Erythroblast (primary cell): ENCODE measurements at regions not wholly inside any gene's neighbourhood (a gene's known extent, or its start where the extent isn't known, plus 50 kb on each side); places are given as distances from the start of the nearest gene placed in this dataset.
A peak's percentile ranks its signal among the peaks of the same experiment; 100 is the strongest.
"Not testable (repeated sequence)": the region's sequence is repeated elsewhere in the genome, so short reads cannot be mapped to it uniquely, and the experiment has no call there.

Source experiments
- DNase-seq, 2 experiments: peaks; one replicate each; lab custom pipeline; 2025; lab: John Stamatoyannopoulos, UW
- GATA1 ChIP-seq: IDR thresholded peaks from 2 replicates; pipeline ENCODE4 v1.6.1; 2011; ENCODE audit warnings: low read depth, mild to moderate bottlenecking, control low read depth, low read length, moderate library complexity
- POLR2A ChIP-seq: IDR thresholded peaks from 2 replicates; pipeline ENCODE4 v1.6.1; 2011; ENCODE audit warnings: mild to moderate bottlenecking, low read length

DNA sequence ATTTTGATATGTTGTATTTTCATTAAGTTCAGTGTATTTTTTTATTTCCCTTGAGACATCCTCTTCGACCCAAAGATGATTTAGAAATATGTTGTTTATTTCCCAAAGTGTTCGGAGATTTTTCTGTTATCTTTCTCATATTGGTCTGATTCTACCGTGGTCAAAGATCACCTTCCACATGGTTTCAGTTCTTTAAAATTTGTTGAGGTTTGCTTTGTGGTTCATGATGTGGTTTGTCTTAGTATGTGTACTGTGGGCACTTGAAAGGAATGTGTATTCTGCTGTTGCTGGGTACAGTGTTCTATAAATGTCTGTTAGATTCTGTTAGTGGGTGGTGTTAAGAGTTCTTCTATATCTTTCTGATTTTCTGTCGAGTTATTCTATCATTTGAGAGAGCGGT is 103.4 kb upstream of the FHIT start:
- TF ChIP-seq GATA1 (no peak), POLR2A (no peak)
- DNase-seq = no peak

- no peak for DNase-seq
- TF ChIP-seq POLR2A (no peak), GATA1 (no peak)
Measured at GRCh38 chr3:61356685-61357084, 105.4 kb upstream of the FHIT start.

DNA sequence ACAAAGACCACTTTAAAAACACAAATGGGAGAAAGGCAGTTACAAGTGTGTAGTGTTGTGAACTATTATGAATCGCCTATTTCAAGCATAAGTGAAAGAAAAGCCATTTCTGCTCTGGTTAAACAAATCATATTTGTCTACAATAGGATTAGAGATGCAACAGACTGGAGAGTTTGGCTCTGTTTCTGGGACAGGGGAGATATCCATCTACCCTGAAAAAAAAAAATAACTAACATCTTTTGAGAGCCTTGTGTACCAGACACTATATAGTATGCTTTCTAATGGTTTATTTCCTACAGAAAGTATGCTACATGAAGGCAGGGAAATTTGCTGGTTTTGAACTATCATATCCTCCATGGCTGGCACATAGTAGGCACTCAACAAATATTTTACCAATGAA is 106.7 kb upstream of the FHIT start:
- TF ChIP-seq POLR2A (no peak), GATA1 (no peak)

GRCh38 chr3:61358364-61358763 is 107.1 kb upstream of the FHIT start:
- TF ChIP-seq GATA1 = no peak
- TF ChIP-seq POLR2A = no peak
- DNase-seq = no peak

More for the DNA sequence above, 106.7 kb upstream of the FHIT start:
- DNase-seq = no peak

DNA sequence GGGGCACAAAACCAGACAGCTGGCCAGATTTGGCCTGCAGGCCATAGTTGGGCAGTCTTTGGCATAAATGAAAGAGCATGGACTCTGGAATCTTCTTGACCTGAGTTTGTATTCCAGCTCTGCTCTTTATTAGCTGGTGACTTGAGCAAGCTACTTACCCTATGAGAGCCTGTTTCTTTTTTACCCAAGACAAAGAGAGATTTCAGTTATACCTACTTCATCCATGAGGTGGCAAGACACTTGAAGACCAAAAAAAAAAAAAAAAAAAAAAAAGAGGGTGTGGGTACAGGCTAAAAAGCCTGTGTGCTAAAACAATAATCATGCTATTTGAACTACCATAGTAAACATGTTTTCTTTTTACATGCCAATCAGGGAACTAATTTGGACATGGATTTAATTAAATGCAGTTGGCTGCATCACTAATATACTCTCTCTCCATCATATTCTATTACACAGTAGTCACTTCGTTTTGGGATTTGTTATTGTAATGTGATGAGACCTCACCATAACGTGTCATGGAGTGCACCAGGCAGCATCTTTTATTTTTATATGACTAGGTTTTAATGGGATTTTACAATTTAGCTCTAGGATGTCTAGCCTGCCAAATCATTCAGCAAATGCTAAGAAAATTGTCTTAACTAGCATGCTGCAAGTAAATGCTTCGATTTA is 109.2 kb upstream of the FHIT start:
- no peak for TF ChIP-seq GATA1
- no peak for TF ChIP-seq POLR2A
- no peak for DNase-seq

DNA sequence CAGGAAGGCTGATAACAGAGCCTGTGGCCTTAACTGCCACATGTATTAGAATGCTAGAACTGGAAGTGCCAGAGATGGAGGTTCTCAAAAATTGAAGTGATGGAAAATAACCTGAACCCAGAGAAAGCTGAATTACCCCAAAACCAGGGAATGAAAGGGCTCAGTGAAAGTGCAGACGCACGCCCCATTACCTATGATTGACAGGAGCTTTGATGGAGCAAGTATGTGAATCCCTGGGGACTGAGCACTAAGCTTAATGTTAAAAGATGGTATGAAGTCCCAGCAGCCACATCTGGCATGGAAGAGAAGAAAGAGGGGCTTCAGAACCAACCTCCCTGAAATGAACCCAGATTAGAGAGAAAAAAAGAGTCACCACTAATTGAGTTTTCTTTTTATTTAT is 118.4 kb upstream of the FHIT start:
- DNase-seq = no peak
- TF ChIP-seq POLR2A (no peak), GATA1 (no peak)

GRCh38 chr3:61371123-61371522 is 119.9 kb upstream of the FHIT start:
- peak; percentile 45 to 52 for DNase-seq
- no peak for TF ChIP-seq GATA1
- TF ChIP-seq POLR2A = no peak

- TF ChIP-seq GATA1 = no peak
- TF ChIP-seq POLR2A = no peak
- DNase-seq = no peak
Measured at GRCh38 chr3:61372723-61373122, 121.5 kb upstream of the FHIT start.

GRCh38 chr3:61378311-61378710 is 127.1 kb upstream of the FHIT start:
- TF ChIP-seq GATA1 (no peak), POLR2A (no peak)
- no peak for DNase-seq

DNA sequence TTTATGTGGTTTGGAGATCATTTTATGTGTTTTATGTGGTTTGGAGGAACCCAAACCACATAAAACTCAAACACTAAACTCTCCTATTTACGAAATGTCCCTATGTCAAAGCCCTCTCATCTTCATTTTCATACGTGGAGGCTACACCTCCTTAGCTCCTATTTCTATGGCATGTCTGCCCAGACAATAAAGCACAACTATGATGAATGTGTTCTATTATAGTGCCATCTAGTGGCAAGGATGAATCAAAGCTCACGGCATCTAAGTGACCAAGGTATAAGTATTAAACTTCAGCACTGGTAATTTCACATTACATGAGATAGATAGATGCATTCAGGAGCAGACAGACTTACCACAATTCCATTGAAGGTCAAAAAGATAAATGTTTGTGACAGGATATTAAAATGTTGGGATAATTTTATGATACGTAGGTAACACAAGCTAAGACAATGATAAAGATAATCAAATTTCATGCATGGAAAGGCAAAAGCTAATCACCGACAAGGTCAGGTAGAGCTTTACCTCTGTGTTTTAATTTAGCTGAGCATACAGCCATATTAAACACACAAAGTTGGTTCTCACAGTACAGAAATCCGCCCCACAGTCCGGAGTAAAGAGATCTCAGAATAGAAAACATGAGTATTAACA is 130.6 kb upstream of the FHIT start:
- DNase-seq = peak; percentile 48 to 55
- no peak for TF ChIP-seq POLR2A
- TF ChIP-seq GATA1 = no peak

DNA sequence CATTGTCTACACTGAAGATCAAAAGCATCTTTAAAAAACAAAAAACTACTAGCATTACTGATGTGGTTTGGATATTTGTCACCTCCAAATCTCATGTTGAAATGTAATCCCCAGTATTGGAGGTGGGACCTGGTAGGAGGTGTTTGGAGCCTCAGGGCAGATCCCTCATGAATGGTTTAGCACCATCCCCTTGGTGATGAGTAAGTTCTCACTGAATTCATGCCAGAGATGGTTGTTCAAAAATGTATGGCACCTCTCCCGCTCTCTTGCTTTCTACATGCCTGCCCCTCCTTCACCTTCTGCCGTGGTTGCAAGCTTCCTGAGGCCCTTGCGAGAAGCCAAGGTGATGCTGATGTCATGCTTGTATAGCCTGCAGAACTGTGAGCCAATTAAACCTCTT is 136.6 kb upstream of the FHIT start:
- TF ChIP-seq POLR2A = no peak
- TF ChIP-seq GATA1 = no peak

DNA sequence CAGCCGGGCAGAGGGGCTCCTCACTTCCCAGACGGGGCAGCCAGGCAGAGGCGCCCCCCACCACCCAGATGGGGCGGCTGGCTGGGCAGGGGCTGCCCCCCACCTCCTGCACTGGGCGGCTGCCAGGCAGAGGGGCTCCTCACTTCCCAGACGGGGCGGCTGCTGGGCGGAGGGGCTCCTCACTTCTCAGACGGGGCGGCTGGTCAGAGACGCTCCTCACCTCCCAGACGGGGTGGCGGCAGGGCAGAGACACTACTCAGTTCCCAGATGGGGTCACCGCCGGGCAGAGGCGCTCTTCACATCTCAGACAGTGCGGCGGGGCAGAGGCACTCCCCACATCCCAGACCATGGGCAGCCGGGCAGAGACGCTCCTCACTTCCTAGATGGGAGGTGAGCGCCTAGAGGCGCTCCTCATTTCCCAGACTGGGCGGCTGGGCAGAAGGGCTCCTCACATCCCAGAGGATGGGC is 142.3 kb upstream of the FHIT start:
- DNase-seq = not testable (repeated sequence)

More for the DNA sequence above, 136.6 kb upstream of the FHIT start:
- no peak for DNase-seq

DNA sequence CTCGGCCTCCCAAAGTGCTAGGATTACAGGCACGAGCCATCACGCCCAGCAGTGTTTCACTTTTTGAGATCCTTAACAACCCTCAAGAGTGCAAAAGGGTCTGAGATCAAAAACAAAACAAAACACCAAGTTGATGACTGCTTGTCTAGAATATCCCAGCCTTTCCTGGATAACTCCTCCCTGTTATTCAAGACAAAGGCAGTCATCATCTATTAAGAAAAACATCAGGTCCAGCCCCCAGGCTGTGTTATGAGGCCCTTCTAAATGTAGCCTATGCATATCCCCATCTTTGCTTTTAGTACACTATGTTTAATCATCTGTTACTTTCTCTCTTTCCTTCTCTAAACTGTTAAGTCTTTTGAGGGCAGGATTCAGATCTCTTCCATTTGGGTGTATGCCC is 150.1 kb upstream of the FHIT start:
- DNase-seq = no peak
- TF ChIP-seq POLR2A = no peak
- TF ChIP-seq GATA1 = no peak

- TF ChIP-seq POLR2A (no peak), GATA1 (no peak)
- no peak for DNase-seq
Measured at GRCh38 chr3:61407397-61407796, 154.0 kb upstream of the PTPRG start.

- TF ChIP-seq POLR2A = no peak
- TF ChIP-seq GATA1 = no peak
- DNase-seq = no peak
Measured at GRCh38 chr3:61409638-61410037, 151.7 kb upstream of the PTPRG start.

DNA sequence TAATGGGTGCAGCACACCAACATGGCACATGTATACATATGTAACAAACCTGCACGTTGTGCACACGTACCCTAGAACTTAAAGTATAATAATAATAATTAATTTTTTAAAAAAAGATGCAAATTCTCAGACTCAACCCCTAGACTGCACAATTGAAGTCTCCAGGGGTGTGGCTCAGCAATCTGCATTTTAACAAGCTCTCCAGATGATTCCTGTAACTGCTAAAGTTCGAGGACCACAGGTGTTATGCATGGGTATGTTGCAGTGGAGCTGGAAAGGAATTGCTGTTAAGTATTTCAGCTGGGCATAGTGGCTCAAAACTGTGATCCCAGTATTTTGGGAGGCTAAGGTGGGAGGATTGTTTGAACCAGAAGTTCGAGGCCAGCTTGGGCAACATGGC is 151.0 kb upstream of the PTPRG start:
- not testable (repeated sequence) for DNase-seq
